K562 (cell line): ENCODE measurements at regions not wholly inside any gene's neighbourhood (a gene's known extent, or its start where the extent isn't known, plus 50 kb on each side); places are given as distances from the start of the nearest gene placed in this dataset.

ENCODE experiments used
- ATAC-seq: fragments of 200-7000 bp; cut with Tn5 transposase; 3 replicates; pipeline ENCODE4 v1.9.1; 2020; ENCODE audit warnings: moderate library complexity
- BruUV-seq: library from RNA; stranded (reverse); fragments of 400-500 nt; replicated peaks from 2 replicates; lab custom pipeline; 2021; lab: Mats Ljungman, UMichigan
- CTCF ChIA-PET: fragments of 300-600 bp; formaldehyde crosslinking; extraction: SDS; loops from one replicate; lab custom pipeline; 2021; ENCODE audit warnings: low intra/inter-chr PET ratio; lab: Yijun Ruan, JAX
- POLR2A ChIA-PET: fragments of 300-600, 350-650 bp; sonication (Branson Sonifier 250); formaldehyde crosslinking; extraction: SDS; loops from one replicate; lab custom pipeline; 2021; ENCODE audit warnings: antibody characterized with exemption, inconsistent platforms; lab: Yijun Ruan, JAX
- DNase-seq, 4 experiments: peaks; one replicate each; pipeline versions ENCODE4 v3.0.0 to v3.0.0-alpha.2; 2011 to 2018; ENCODE audit warnings: low spot score in 3 of 4, mixed read lengths in 3 of 4; ENCODE audit errors: extremely low read depth in 1 of 4
- FAIRE-seq: peaks from 2 replicates; lab custom pipeline; 2011; peaks lifted over from hg19 to GRCh38; lab: Jason Lieb, UNC
- H2AFZ ChIP-seq: 2 replicates; pipeline ENCODE4 v1.6.0; 2011; ENCODE audit warnings: low read depth, low read length, control low read depth, inconsistent platforms
- H3K27ac ChIP-seq: fragments of 200-600 bp; 3 replicates; pipeline ENCODE4 v1.8.0; 2011; ENCODE audit warnings: low read depth, mild to moderate bottlenecking, control low read depth, inconsistent platforms, low read length, moderate library complexity, mixed read lengths; ENCODE audit errors: extremely low read depth
- H3K27me3 ChIP-seq, 2 experiments: fragments of 300-600 bp in 1 of 2; 2 replicates in 1 of 2; 3 replicates in 1 of 2; pipeline versions ENCODE4 v1.6.0 to v1.8.0; 2011; ENCODE audit warnings: inconsistent platforms in 2 of 2, low read length in 2 of 2, mild to moderate bottlenecking in 1 of 2, mixed read lengths in 1 of 2, moderate library complexity in 1 of 2; ENCODE audit not compliant: control insufficient read depth in 2 of 2, insufficient read depth in 2 of 2
- H3K36me3 ChIP-seq: fragments of 300-600 bp; 3 replicates; pipeline ENCODE4 v1.8.0; 2011; ENCODE audit warnings: mild to moderate bottlenecking, low read length, inconsistent platforms; ENCODE audit not compliant: control insufficient read depth, insufficient read depth
- H3K4me1 ChIP-seq, 2 experiments: fragments of 200-600 bp in 1 of 2; replicated peaks in 1 of 2; 2 replicates in 1 of 2; 3 replicates in 1 of 2; pipeline versions ENCODE4 v1.5.1 to v1.8.0; 2011; ENCODE audit warnings: inconsistent platforms in 2 of 2, low read length in 2 of 2, mild to moderate bottlenecking in 1 of 2, mixed read lengths in 1 of 2, moderate library complexity in 1 of 2; ENCODE audit not compliant: control insufficient read depth in 2 of 2, insufficient read depth in 2 of 2
- H3K4me2 ChIP-seq: 2 replicates; pipeline ENCODE4 v1.6.1; 2011; ENCODE audit warnings: low read length, control low read depth, inconsistent platforms, mixed read lengths; ENCODE audit not compliant: insufficient read depth
- H3K4me3 ChIP-seq: fragments of 200-600 bp; sonication (generic), shearing (Covaris generic); 2 replicates; pipeline ENCODE4 v1.5.1; 2016; ENCODE audit warnings: control low read depth, inconsistent platforms
- H3K79me2 ChIP-seq: fragments of 200-600 bp; 3 replicates; pipeline ENCODE4 v1.8.0; 2011; ENCODE audit warnings: low read length, inconsistent platforms; ENCODE audit not compliant: control insufficient read depth, insufficient read depth
- H3K9ac ChIP-seq, 2 experiments: 2 replicates each; pipeline versions ENCODE4 v1.6.0 to v1.6.1; 2011; ENCODE audit warnings: low read depth in 2 of 2, low read length in 2 of 2, control low read depth in 1 of 2, inconsistent platforms in 1 of 2, mild to moderate bottlenecking in 1 of 2, mixed read lengths in 1 of 2; ENCODE audit not compliant: insufficient read depth in 1 of 2
- H3K9me1 ChIP-seq: one replicate; pipeline ENCODE4 v1.6.0; 2011; ENCODE audit warnings: inconsistent platforms, mild to moderate bottlenecking, low read length, moderate library complexity; ENCODE audit not compliant: control insufficient read depth, insufficient read depth
- H3K9me3 ChIP-seq: replicated peaks from 2 replicates; pipeline ENCODE4 v1.5.1; 2011; ENCODE audit warnings: low read depth, low read length, inconsistent platforms; ENCODE audit not compliant: control insufficient read depth, insufficient read depth
- H4K20me1 ChIP-seq: replicated peaks from 2 replicates; pipeline ENCODE4 v1.6.1; 2011; ENCODE audit warnings: low read length, inconsistent platforms, mixed read lengths; ENCODE audit not compliant: control insufficient read depth, insufficient read depth
- CBX1 ChIP-seq: sonication (generic); IDR thresholded peaks from 2 replicates; pipeline ENCODE4 v1.6.1; 2016; ENCODE audit warnings: antibody characterized with exemption, low read depth, mild to moderate bottlenecking
- ETV5 ChIP-seq: sonication (generic); formaldehyde crosslinking; IDR thresholded peaks from 2 replicates; pipeline ENCODE4 v1.4.0; 2020; ENCODE audit warnings: low read depth, mild to moderate bottlenecking, missing genetic modification reagents
- POLR2G ChIP-seq: fragments of 200-400 bp; formaldehyde crosslinking; IDR thresholded peaks from 2 replicates; pipeline ENCODE4 v1.6.1; 2017; ENCODE audit warnings: low read depth, mild to moderate bottlenecking, antibody characterized with exemption, low read length, moderate library complexity
- RHOXF2B ChIP-seq: fragments of 250-450 bp; sonication (Bioruptor Pico); conservative IDR thresholded peaks from 2 replicates; pipeline ENCODE4 v1.5.1; 2021
- WGBS: fragments of 100-300 bp; shearing (Covaris generic); methylation state at CpG from one replicate; pipeline ENCODE4 v1.1.6; 2016; ENCODE audit warnings: low coverage, mixed read lengths; ENCODE audit not compliant: insufficient coverage; ENCODE audit errors: missing lambda C conversion rate; 5-methylcytosine and 5-hydroxymethylcytosine counted together
- in situ Hi-C: fragments of 300-500 bp; cut with MboI; formaldehyde crosslinking; loops from 4 replicates; pipeline ENCODE4 v1.15.0; 2018; ENCODE audit warnings: inconsistent platforms, mixed read lengths
- intact Hi-C: fragments of 100-400 bp; cut with micrococcal nuclease; formaldehyde crosslinking; loops from 2 replicates; pipeline ENCODE4 v1.14.2; 2022
- TF ChIP-seq, protein P1 (sequence below): fragments of 450-650 bp; IDR thresholded peaks from 2 replicates; pipeline ENCODE4 v1.6.1; 2016; ENCODE audit warnings: mild to moderate bottlenecking

DNA sequence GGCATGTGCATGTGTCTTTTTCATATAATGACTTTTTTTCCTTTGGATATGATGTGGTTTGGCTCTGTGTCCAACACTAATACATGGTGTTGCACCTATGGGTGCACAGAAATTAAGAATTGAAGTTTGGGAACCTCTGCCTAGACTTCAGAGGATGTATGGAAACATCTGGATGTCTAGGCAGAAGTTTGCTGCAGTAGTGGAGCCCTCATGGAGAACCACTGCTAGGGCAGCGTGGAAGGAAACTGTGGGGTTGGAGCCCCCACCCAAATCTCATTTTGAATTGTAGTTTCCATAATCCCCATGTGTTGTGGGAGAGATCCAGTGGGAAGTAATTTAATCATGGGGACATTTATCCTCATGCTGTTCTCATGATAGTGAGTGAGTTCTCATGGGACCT is 235.0 kb upstream of the TRPC7 start:
- DNase-seq (no peak), FAIRE-seq (no peak), ATAC-seq (no peak)
- ChIA-PET CTCF (no interaction called here), POLR2A (no interaction called here)
- H3K27me3 ChIP-seq, result no peaks in the 10 kb centered on the region
- H3K4me1 ChIP-seq, result no peaks in the 10 kb centered on the region
- H3K27ac ChIP-seq, result no peak overlapping the region
- H3K9ac ChIP-seq, result no peak overlapping the region
- no peaks in the 10 kb centered on the region for H3K9me1 ChIP-seq
- WGBS, result 20% methylated on average over 1 of the region's 1 CpG
- TF ChIP-seq, protein P1, sequence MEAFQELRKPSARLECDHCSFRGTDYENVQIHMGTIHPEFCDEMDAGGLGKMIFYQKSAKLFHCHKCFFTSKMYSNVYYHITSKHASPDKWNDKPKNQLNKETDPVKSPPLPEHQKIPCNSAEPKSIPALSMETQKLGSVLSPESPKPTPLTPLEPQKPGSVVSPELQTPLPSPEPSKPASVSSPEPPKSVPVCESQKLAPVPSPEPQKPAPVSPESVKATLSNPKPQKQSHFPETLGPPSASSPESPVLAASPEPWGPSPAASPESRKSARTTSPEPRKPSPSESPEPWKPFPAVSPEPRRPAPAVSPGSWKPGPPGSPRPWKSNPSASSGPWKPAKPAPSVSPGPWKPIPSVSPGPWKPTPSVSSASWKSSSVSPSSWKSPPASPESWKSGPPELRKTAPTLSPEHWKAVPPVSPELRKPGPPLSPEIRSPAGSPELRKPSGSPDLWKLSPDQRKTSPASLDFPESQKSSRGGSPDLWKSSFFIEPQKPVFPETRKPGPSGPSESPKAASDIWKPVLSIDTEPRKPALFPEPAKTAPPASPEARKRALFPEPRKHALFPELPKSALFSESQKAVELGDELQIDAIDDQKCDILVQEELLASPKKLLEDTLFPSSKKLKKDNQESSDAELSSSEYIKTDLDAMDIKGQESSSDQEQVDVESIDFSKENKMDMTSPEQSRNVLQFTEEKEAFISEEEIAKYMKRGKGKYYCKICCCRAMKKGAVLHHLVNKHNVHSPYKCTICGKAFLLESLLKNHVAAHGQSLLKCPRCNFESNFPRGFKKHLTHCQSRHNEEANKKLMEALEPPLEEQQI, result no peak
- TF ChIP-seq ETV5 (CRISPR knock-in tag) (no peak), CBX1 (peak; percentile 58; the same call in 1 of the 2 replicates), RHOXF2B (CRISPR knock-in tag) (no peak), POLR2G (no peak)
- no peaks in the 10 kb centered on the region for H3K9me3 ChIP-seq
- no peak overlapping the region for H3K4me3 ChIP-seq
- no peaks in the 10 kb centered on the region for H4K20me1 ChIP-seq
- no peaks in the 10 kb centered on the region for H3K36me3 ChIP-seq
- intact Hi-C loops (no loop called here), in situ Hi-C loops (no loop called here)
- no peaks in the 10 kb centered on the region for H3K79me2 ChIP-seq
- no peak overlapping the region for H3K4me2 ChIP-seq
- H2AFZ ChIP-seq, result no peak overlapping the region
- BruUV-seq, result no TSS peak
